OCI-LY7 (cell line): ENCODE measurements at regions not wholly inside any gene's neighbourhood (a gene's known extent, or its start where the extent isn't known, plus 50 kb on each side); places are given as distances from the start of the nearest gene placed in this dataset.

Experiments
- BruUV-seq: library from RNA; stranded (reverse); fragments of 400-500 nt; replicated peaks from 2 replicates; lab custom pipeline; 2021; lab: Mats Ljungman, UMichigan
- CTCF ChIA-PET: fragments of 300-600 bp; sonication (Branson Sonifier 250); formaldehyde crosslinking; loops from one replicate; lab custom pipeline; 2022; ENCODE audit warnings: antibody characterized with exemption; ENCODE audit not compliant: unreplicated experiment; lab: Charles Lee
- POLR2A ChIA-PET: fragments of 300-600 bp; sonication (Branson Sonifier 250); formaldehyde crosslinking; loops from one replicate; lab custom pipeline; 2022; ENCODE audit warnings: antibody characterized with exemption; lab: Charles Lee
- DNase-seq: peaks from one replicate; pipeline ENCODE4 v3.0.0-alpha.2; 2015; ENCODE audit warnings: low spot score
- H2AFZ ChIP-seq: fragments of 200-600 bp; sonication (generic), shearing (Covaris generic); 2 replicates; pipeline ENCODE4 v1.6.1; 2014; ENCODE audit warnings: mild to moderate bottlenecking, antibody characterized with exemption, low read length, moderate library complexity
- H3K27ac ChIP-seq: fragments of 200-600 bp; sonication (generic); 2 replicates; pipeline ENCODE4 v1.5.1; 2014; ENCODE audit warnings: mixed run types, low read depth, mild to moderate bottlenecking, moderate library complexity, low read length, inconsistent platforms; ENCODE audit not compliant: poor library complexity, severe bottlenecking
- H3K36me3 ChIP-seq: fragments of 200-600 bp; sonication (generic); 2 replicates; pipeline ENCODE4 v1.6.1; 2014; ENCODE audit warnings: mild to moderate bottlenecking, antibody characterized with exemption, low read length, moderate library complexity, mixed read lengths; ENCODE audit not compliant: insufficient read depth
- H3K4me1 ChIP-seq: fragments of 200-600 bp; sonication (generic); 2 replicates; pipeline ENCODE4 v1.5.1; 2014; ENCODE audit warnings: mild to moderate bottlenecking, low read length; ENCODE audit not compliant: insufficient read depth, poor library complexity, severe bottlenecking
- H3K4me2 ChIP-seq: fragments of 200-600 bp; sonication (generic); 2 replicates; pipeline ENCODE4 v1.6.1; 2014; ENCODE audit warnings: mild to moderate bottlenecking, low read length
- H3K4me3 ChIP-seq: fragments of 200-600 bp; sonication (generic); 2 replicates; pipeline ENCODE4 v1.5.1; 2014; ENCODE audit warnings: mild to moderate bottlenecking, low read depth, low read length; ENCODE audit not compliant: poor library complexity, severe bottlenecking
- H3K79me2 ChIP-seq: fragments of 200-600 bp; sonication (generic); 2 replicates; pipeline ENCODE4 v1.6.1; 2016; ENCODE audit warnings: low read depth, mild to moderate bottlenecking, low read length, moderate library complexity, mixed read lengths; ENCODE audit not compliant: insufficient read depth
- H3K9me2 ChIP-seq: fragments of 200-600 bp; sonication (generic); 2 replicates; pipeline ENCODE4 v1.6.1; 2016; ENCODE audit warnings: mild to moderate bottlenecking, low read length, mixed read lengths; ENCODE audit not compliant: insufficient read depth
- H3K9me3 ChIP-seq: fragments of 200-600 bp; sonication (generic); 2 replicates; pipeline ENCODE4 v1.6.1; 2014; ENCODE audit warnings: mild to moderate bottlenecking, mixed run types, low read length, mixed read lengths
- H4K20me1 ChIP-seq: fragments of 200-600 bp; sonication (generic); 2 replicates; pipeline ENCODE4 v1.6.1; 2014; ENCODE audit warnings: mild to moderate bottlenecking, antibody characterized with exemption, low read length, moderate library complexity, mixed read lengths; ENCODE audit not compliant: insufficient read depth
- CTCF ChIP-seq: fragments of 200-600 bp; sonication (generic); conservative IDR thresholded peaks from 2 replicates; pipeline ENCODE4 v1.5.1; 2014; ENCODE audit warnings: mild to moderate bottlenecking, antibody characterized with exemption, low read length, moderate library complexity, mixed read lengths
- EZH2phosphoT487 ChIP-seq: fragments of 200-600 bp; sonication (generic); IDR thresholded peaks from 2 replicates; pipeline ENCODE4 v1.6.1; 2018; ENCODE audit warnings: low read depth, borderline replicate concordance, mild to moderate bottlenecking, mixed run types, antibody characterized with exemption, low read length, moderate library complexity, mixed read lengths
- intact Hi-C: fragments of 100-400 bp; cut with micrococcal nuclease; formaldehyde crosslinking; loops from one replicate; pipeline ENCODE4 v1.10.0; 2022; ENCODE audit not compliant: unreplicated experiment

GRCh38 chr16:79767421-79768275 lies 167.1 kb upstream of the MAF start:
- no TSS peak for BruUV-seq
- Histone ChIP-seq H2AFZ (no peak overlapping the region), H3K9me2 (no peaks in the 10 kb centered on the region), H4K20me1 (no peaks in the 10 kb centered on the region), H3K4me2 (no peak overlapping the region), H3K27ac (no peak overlapping the region), H3K79me2 (no peaks in the 10 kb centered on the region), H3K9me3 (no peaks in the 10 kb centered on the region), H3K36me3 (no peaks in the 10 kb centered on the region), H3K4me3 (no peak overlapping the region), H3K4me1 (no peaks in the 10 kb centered on the region)
- ChIA-PET POLR2A (no interaction called here), CTCF (no interaction called here)
- no peak for DNase-seq
- intact Hi-C loops, result no loop called here
- no peak for TF ChIP-seq EZH2phosphoT487
- 0 out of 2 replicates have a peak, but pooled peaks have one; percentile 15 for TF ChIP-seq CTCF

- no peak overlapping the region for H3K27ac ChIP-seq
- POLR2A ChIA-PET, result no interaction called here
- no peak for TF ChIP-seq EZH2phosphoT487
- TF ChIP-seq CTCF, result no peak
- intact Hi-C loops, result no loop called here
- H3K9me2 ChIP-seq, result no peaks in the 10 kb centered on the region
- no peak overlapping the region for H2AFZ ChIP-seq
- no peaks in the 10 kb centered on the region for H3K9me3 ChIP-seq
- CTCF ChIA-PET, result no interaction called here
- H3K4me2 ChIP-seq, result no peak overlapping the region
- no peak for DNase-seq
- BruUV-seq, result no TSS peak
- no peaks in the 10 kb centered on the region for H4K20me1 ChIP-seq
- no peaks in the 10 kb centered on the region for H3K79me2 ChIP-seq
- H3K36me3 ChIP-seq, result no peaks in the 10 kb centered on the region
- no peaks in the 10 kb centered on the region for H3K4me1 ChIP-seq
- no peak overlapping the region for H3K4me3 ChIP-seq
Observed at GRCh38 chr16:79765901-79766394, 165.4 kb upstream of the MAF start.

- Histone ChIP-seq H2AFZ (no peak overlapping the region), H3K4me2 (no peak overlapping the region), H3K79me2 (no peaks in the 10 kb centered on the region), H3K36me3 (no peaks in the 10 kb centered on the region), H3K9me3 (no peaks in the 10 kb centered on the region), H3K27ac (no peak overlapping the region), H3K4me3 (no peak overlapping the region), H4K20me1 (no peaks in the 10 kb centered on the region), H3K4me1 (no peaks in the 10 kb centered on the region), H3K9me2 (no peaks in the 10 kb centered on the region)
- DNase-seq, result no peak
- intact Hi-C loops, result no loop called here
- ChIA-PET POLR2A (interaction anchor here (0.6 kb wide), 1 partner anchor 29 kb away, joined by 4 read pairs; no protein-coding TSS in a partner anchor), CTCF (no interaction called here)
- no peak for TF ChIP-seq CTCF
- no peak for TF ChIP-seq EZH2phosphoT487
- no TSS peak for BruUV-seq
Observed at GRCh38 chr16:79765431-79765830, 164.9 kb upstream of the MAF start.
